ENCODE measurements at regions not wholly inside any gene's neighbourhood (a gene's known extent, or its start where the extent isn't known, plus 50 kb on each side); places are given as distances from the start of the nearest gene placed in this dataset.

- H3K27ac Mint-ChIP-seq = peak overlapping the region; percentile 96
Observed at GRCh38 chr11:120057595-120058581, 80.0 kb downstream of the TRIM29 start.

More at GRCh38 chr11:120057595-120058581, 80.0 kb downstream of the TRIM29 start:
- 0 out of 2 replicates have a peak, but pooled peaks cover 4% of the 10 kb centered on the region for H3K79me2 ChIP-seq (replicated peaks; ENCODE audit: insufficient read depth)
- Mint-ChIP-seq H3K9me3 (peaks cover 7% of the 10 kb centered on the region), H3K4me3 (peak overlapping the region; percentile 55), H3K27me3 (ENCODE audit: insufficient read depth, low read depth, poor library complexity) (peaks cover 15% of the 10 kb centered on the region), H3K4me1 (peaks cover 41% of the 10 kb centered on the region), H3K36me3 (ENCODE audit: low read depth) (peaks cover 4% of the 10 kb centered on the region; the same call in 2 of the 3 replicates)
- no peaks in the 10 kb centered on the region for H4K20me1 ChIP-seq (replicated peaks; ENCODE audit: insufficient read depth)
- H3K36me3 ChIP-seq (ENCODE audit: insufficient read depth) = no peaks in the 10 kb centered on the region
- peak overlapping the region; percentile 30 for H3K4me2 ChIP-seq
- TF ChIP-seq JUNB (IDR thresholded peaks at IDR 0.05; ENCODE audit: unreplicated experiment) (no peak), POLR2AphosphoS5 (IDR thresholded peaks at IDR 0.05; ENCODE audit: low read depth) (peak; percentile 62), ETS1 (IDR thresholded peaks at IDR 0.05) (no peak), CTCF (conservative IDR thresholded peaks at IDR 0.05; ENCODE audit: low read depth in 2 of 2) (no peak), CREB1 (CRISPR knock-in tag; IDR thresholded peaks at IDR 0.05; ENCODE audit: low read depth) (no peak), ZNF331 (CRISPR knock-in tag; IDR thresholded peaks at IDR 0.05; ENCODE audit: low read depth) (no peak), ZNF462 (CRISPR knock-in tag; IDR thresholded peaks at IDR 0.05) (peak; percentile 37; the same call in 1 of the 2 replicates), EZH2phosphoT487 (IDR thresholded peaks at IDR 0.05; ENCODE audit: unreplicated experiment) (no peak), ZNF114 (CRISPR knock-in tag; IDR thresholded peaks at IDR 0.05) (peak; percentile 19; the same call in 1 of the 2 replicates), EZH2 (IDR thresholded peaks at IDR 0.05; ENCODE audit: low read depth, unreplicated experiment) (no peak), NANOG (IDR thresholded peaks at IDR 0.05; ENCODE audit: borderline replicate concordance) (no peak), STAT1 (IDR thresholded peaks at IDR 0.05; ENCODE audit: unreplicated experiment) (no peak)
- TF ChIP-seq, protein P1, sequence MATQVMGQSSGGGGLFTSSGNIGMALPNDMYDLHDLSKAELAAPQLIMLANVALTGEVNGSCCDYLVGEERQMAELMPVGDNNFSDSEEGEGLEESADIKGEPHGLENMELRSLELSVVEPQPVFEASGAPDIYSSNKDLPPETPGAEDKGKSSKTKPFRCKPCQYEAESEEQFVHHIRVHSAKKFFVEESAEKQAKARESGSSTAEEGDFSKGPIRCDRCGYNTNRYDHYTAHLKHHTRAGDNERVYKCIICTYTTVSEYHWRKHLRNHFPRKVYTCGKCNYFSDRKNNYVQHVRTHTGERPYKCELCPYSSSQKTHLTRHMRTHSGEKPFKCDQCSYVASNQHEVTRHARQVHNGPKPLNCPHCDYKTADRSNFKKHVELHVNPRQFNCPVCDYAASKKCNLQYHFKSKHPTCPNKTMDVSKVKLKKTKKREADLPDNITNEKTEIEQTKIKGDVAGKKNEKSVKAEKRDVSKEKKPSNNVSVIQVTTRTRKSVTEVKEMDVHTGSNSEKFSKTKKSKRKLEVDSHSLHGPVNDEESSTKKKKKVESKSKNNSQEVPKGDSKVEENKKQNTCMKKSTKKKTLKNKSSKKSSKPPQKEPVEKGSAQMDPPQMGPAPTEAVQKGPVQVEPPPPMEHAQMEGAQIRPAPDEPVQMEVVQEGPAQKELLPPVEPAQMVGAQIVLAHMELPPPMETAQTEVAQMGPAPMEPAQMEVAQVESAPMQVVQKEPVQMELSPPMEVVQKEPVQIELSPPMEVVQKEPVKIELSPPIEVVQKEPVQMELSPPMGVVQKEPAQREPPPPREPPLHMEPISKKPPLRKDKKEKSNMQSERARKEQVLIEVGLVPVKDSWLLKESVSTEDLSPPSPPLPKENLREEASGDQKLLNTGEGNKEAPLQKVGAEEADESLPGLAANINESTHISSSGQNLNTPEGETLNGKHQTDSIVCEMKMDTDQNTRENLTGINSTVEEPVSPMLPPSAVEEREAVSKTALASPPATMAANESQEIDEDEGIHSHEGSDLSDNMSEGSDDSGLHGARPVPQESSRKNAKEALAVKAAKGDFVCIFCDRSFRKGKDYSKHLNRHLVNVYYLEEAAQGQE (IDR thresholded peaks at IDR 0.05; ENCODE audit: unreplicated experiment) = no peak
- H3F3A ChIP-seq (replicated peaks; ENCODE audit: low read depth) = peaks cover 13% of the 10 kb centered on the region; the same call in 1 of the 2 replicates
- ATAC-seq (peak; percentile 89), DNase-seq (ENCODE audit: low spot score) (peak; percentile 88)
- H2AFZ ChIP-seq = no peak overlapping the region; the same call in 1 of the 2 replicates
- H3K4me3 ChIP-seq = peak overlapping the region; percentile 38
- peaks cover 28% of the 10 kb centered on the region for H3K9me2 ChIP-seq (ENCODE audit: insufficient read depth)
- peak overlapping the region; percentile 93 for H3K27ac ChIP-seq (ENCODE audit: low read depth)
- peaks cover 47% of the 10 kb centered on the region for H3K4me1 ChIP-seq (ENCODE audit: insufficient read depth)
- no peaks in the 10 kb centered on the region for H3K27me3 ChIP-seq (ENCODE audit: insufficient read depth)
